MG63 (cell line): ENCODE measurements at regions not wholly inside any gene's neighbourhood (a gene's known extent, or its start where the extent isn't known, plus 50 kb on each side); places are given as distances from the start of the nearest gene placed in this dataset.

Experiments
- DNase-seq: peaks from one replicate; pipeline ENCODE4 v3.0.0-alpha.2; 2020
- H3K27me3 ChIP-seq: fragments of 250-450 bp; sonication (Bioruptor Pico); 2 replicates; pipeline ENCODE4 v1.5.1; 2020; ENCODE audit warnings: mild to moderate bottlenecking, moderate library complexity
- H3K36me3 ChIP-seq: fragments of 250-450 bp; sonication (Bioruptor Pico); 2 replicates; pipeline ENCODE4 v1.5.1; 2020; ENCODE audit warnings: mild to moderate bottlenecking, moderate library complexity
- H3K4me3 ChIP-seq: fragments of 250-450 bp; sonication (Bioruptor Pico); 2 replicates; pipeline ENCODE4 v1.5.1; 2020; ENCODE audit warnings: mild to moderate bottlenecking, moderate library complexity
- H3K9me3 ChIP-seq: fragments of 250-450 bp; sonication (Bioruptor Pico); 2 replicates; pipeline ENCODE4 v1.5.1; 2020; ENCODE audit warnings: mild to moderate bottlenecking, moderate library complexity

- no peak for DNase-seq
- Histone ChIP-seq H3K36me3 (no peaks in the 10 kb centered on the region), H3K4me3 (no peak overlapping the region), H3K27me3 (no peaks in the 10 kb centered on the region), H3K9me3 (no peaks in the 10 kb centered on the region)
Measured at GRCh38 chr11:80862011-80862410, 1421.2 kb upstream of the TENM4 start.

- Histone ChIP-seq H3K4me3 (no peak overlapping the region), H3K36me3 (no peaks in the 10 kb centered on the region), H3K27me3 (no peaks in the 10 kb centered on the region), H3K9me3 (no peaks in the 10 kb centered on the region)
- no peak for DNase-seq
Measured at GRCh38 chr11:80861193-80861592, 1420.4 kb upstream of the TENM4 start.

- no peak for DNase-seq
- no peaks in the 10 kb centered on the region for H3K27me3 ChIP-seq
- no peaks in the 10 kb centered on the region for H3K9me3 ChIP-seq
- no peak overlapping the region for H3K4me3 ChIP-seq
- no peaks in the 10 kb centered on the region for H3K36me3 ChIP-seq
Measured at GRCh38 chr11:80860632-80861031, 1419.8 kb upstream of the TENM4 start.

- no peaks in the 10 kb centered on the region for H3K27me3 ChIP-seq
- H3K36me3 ChIP-seq: no peaks in the 10 kb centered on the region
- H3K9me3 ChIP-seq: no peaks in the 10 kb centered on the region
- DNase-seq: no peak
- H3K4me3 ChIP-seq: no peak overlapping the region
Measured at GRCh38 chr11:80856066-80856465, 1415.2 kb upstream of the TENM4 start.

- Histone ChIP-seq H3K36me3 (no peaks in the 10 kb centered on the region), H3K4me3 (no peak overlapping the region), H3K27me3 (no peaks in the 10 kb centered on the region), H3K9me3 (no peaks in the 10 kb centered on the region)
- no peak for DNase-seq
Measured at GRCh38 chr11:80855426-80855825, 1414.6 kb upstream of the TENM4 start.

- H3K27me3 ChIP-seq: no peaks in the 10 kb centered on the region
- no peak for DNase-seq
- H3K9me3 ChIP-seq: no peaks in the 10 kb centered on the region
- no peaks in the 10 kb centered on the region for H3K36me3 ChIP-seq
- H3K4me3 ChIP-seq: no peak overlapping the region
Measured at GRCh38 chr11:80849253-80849652, 1408.4 kb upstream of the TENM4 start.

- Histone ChIP-seq H3K36me3 (no peaks in the 10 kb centered on the region), H3K27me3 (no peaks in the 10 kb centered on the region), H3K9me3 (no peaks in the 10 kb centered on the region), H3K4me3 (no peak overlapping the region)
- DNase-seq: no peak
Measured at GRCh38 chr11:80846979-80847378, 1406.1 kb upstream of the TENM4 start.

- DNase-seq: no peak
- no peaks in the 10 kb centered on the region for H3K36me3 ChIP-seq
- no peak overlapping the region for H3K4me3 ChIP-seq
- H3K9me3 ChIP-seq: no peaks in the 10 kb centered on the region
- no peaks in the 10 kb centered on the region for H3K27me3 ChIP-seq
Measured at GRCh38 chr11:80846442-80846841, 1405.6 kb upstream of the TENM4 start.

- no peak overlapping the region for H3K4me3 ChIP-seq
- no peaks in the 10 kb centered on the region for H3K36me3 ChIP-seq
- H3K9me3 ChIP-seq: no peaks in the 10 kb centered on the region
- DNase-seq: no peak
- H3K27me3 ChIP-seq: no peaks in the 10 kb centered on the region
Measured at GRCh38 chr11:80844110-80844819, 1403.4 kb upstream of the TENM4 start.

- no peaks in the 10 kb centered on the region for H3K36me3 ChIP-seq
- no peaks in the 10 kb centered on the region for H3K9me3 ChIP-seq
- no peaks in the 10 kb centered on the region for H3K27me3 ChIP-seq
- DNase-seq: no peak
- no peak overlapping the region for H3K4me3 ChIP-seq
Measured at GRCh38 chr11:80843266-80843974, 1402.6 kb upstream of the TENM4 start.

GRCh38 chr11:80842246-80842645, 1401.4 kb upstream of the TENM4 start:
- DNase-seq: no peak

GRCh38 chr11:80841675-80842074, 1400.8 kb upstream of the TENM4 start:
- H3K36me3 ChIP-seq: no peaks in the 10 kb centered on the region
- no peaks in the 10 kb centered on the region for H3K9me3 ChIP-seq
- H3K27me3 ChIP-seq: no peaks in the 10 kb centered on the region
- DNase-seq: no peak
- no peak overlapping the region for H3K4me3 ChIP-seq

More at GRCh38 chr11:80842246-80842645, 1401.4 kb upstream of the TENM4 start:
- Histone ChIP-seq H3K4me3 (no peak overlapping the region), H3K9me3 (no peaks in the 10 kb centered on the region), H3K36me3 (no peaks in the 10 kb centered on the region), H3K27me3 (no peaks in the 10 kb centered on the region)

- H3K36me3 ChIP-seq: no peaks in the 10 kb centered on the region
- H3K9me3 ChIP-seq: no peaks in the 10 kb centered on the region
- no peak overlapping the region for H3K4me3 ChIP-seq
- DNase-seq: no peak
- H3K27me3 ChIP-seq: no peaks in the 10 kb centered on the region
Measured at GRCh38 chr11:80838153-80838552, 1397.3 kb upstream of the TENM4 start.

GRCh38 chr11:80837051-80837450, 1396.2 kb upstream of the TENM4 start:
- Histone ChIP-seq H3K27me3 (no peaks in the 10 kb centered on the region), H3K9me3 (no peaks in the 10 kb centered on the region), H3K36me3 (no peaks in the 10 kb centered on the region), H3K4me3 (no peak overlapping the region)
- no peak for DNase-seq

GRCh38 chr11:80831374-80831773, 1390.5 kb upstream of the TENM4 start:
- Histone ChIP-seq H3K27me3 (no peaks in the 10 kb centered on the region; the same call in 1 of the 2 replicates), H3K36me3 (no peaks in the 10 kb centered on the region), H3K4me3 (no peak overlapping the region), H3K9me3 (no peaks in the 10 kb centered on the region)
- no peak for DNase-seq

- H3K36me3 ChIP-seq: no peaks in the 10 kb centered on the region
- no peaks in the 10 kb centered on the region for H3K9me3 ChIP-seq
- no peak for DNase-seq
- no peak overlapping the region for H3K4me3 ChIP-seq
- H3K27me3 ChIP-seq: no peaks in the 10 kb centered on the region; the same call in 1 of the 2 replicates
Measured at GRCh38 chr11:80827781-80828180, 1387.0 kb upstream of the TENM4 start.

- Histone ChIP-seq H3K36me3 (no peaks in the 10 kb centered on the region), H3K27me3 (no peaks in the 10 kb centered on the region; the same call in 1 of the 2 replicates), H3K9me3 (no peaks in the 10 kb centered on the region), H3K4me3 (no peak overlapping the region)
- no peak for DNase-seq
Measured at GRCh38 chr11:80826808-80827207, 1386.0 kb upstream of the TENM4 start.

GRCh38 chr11:80822308-80822707, 1381.5 kb upstream of the TENM4 start:
- no peak overlapping the region for H3K4me3 ChIP-seq
- H3K9me3 ChIP-seq: no peaks in the 10 kb centered on the region
- DNase-seq: no peak
- no peaks in the 10 kb centered on the region for H3K36me3 ChIP-seq
- H3K27me3 ChIP-seq: no peaks in the 10 kb centered on the region
